SK-N-SH (cell line): ENCODE measurements at regions not wholly inside any gene's neighbourhood (a gene's known extent, or its start where the extent isn't known, plus 50 kb on each side); places are given as distances from the start of the nearest gene placed in this dataset.

Experiments used
- CTCF ChIA-PET: fragments of 300-600, 350-600 bp; formaldehyde crosslinking; extraction: SDS; loops from one replicate; lab custom pipeline; 2021; lab: Yijun Ruan, JAX
- POLR2A ChIA-PET: fragments of 350-600 bp; sonication (Branson Sonifier 250); formaldehyde crosslinking; extraction: SDS; loops from one replicate; lab custom pipeline; 2020; ENCODE audit warnings: antibody characterized with exemption, inconsistent platforms; lab: Yijun Ruan, JAX
- DNase-seq: peaks from one replicate; pipeline ENCODE4 v3.0.0; 2012
- H2AFZ ChIP-seq: fragments of 200-600 bp; sonication (generic); 2 replicates; pipeline ENCODE4 v1.8.1; 2016; ENCODE audit warnings: antibody characterized with exemption, mild to moderate bottlenecking, low read depth
- H3F3A ChIP-seq: fragments of 200-600 bp; sonication (generic); replicated peaks from 2 replicates; pipeline ENCODE3; 2016; ENCODE audit warnings: antibody characterized with exemption, mild to moderate bottlenecking; ENCODE audit not compliant: insufficient read depth
- H3K27ac ChIP-seq, 2 experiments: fragments of 200-500 bp in 1 of 2; fragments of 200-600 bp in 1 of 2; sonication (Bioruptor generic) in 1 of 2; sonication (generic), shearing (Covaris generic) in 1 of 2; 2 replicates each; pipeline versions ENCODE4 v1.5.1 to v1.6.1; 2014 to 2016; ENCODE audit warnings: low read depth in 2 of 2, inconsistent platforms in 1 of 2, low read length in 1 of 2, mild to moderate bottlenecking in 1 of 2, mixed read lengths in 1 of 2
- H3K27me3 ChIP-seq: fragments of 200-600 bp; sonication (generic), shearing (Covaris generic); 2 replicates; pipeline ENCODE4 v1.6.1; 2016; ENCODE audit warnings: mixed run types; ENCODE audit not compliant: insufficient read depth
- H3K36me3 ChIP-seq, 2 experiments: fragments of 200-500 bp in 1 of 2; fragments of 200-600 bp in 1 of 2; sonication (Bioruptor generic) in 1 of 2; sonication (generic) in 1 of 2; replicated peaks in 1 of 2; 2 replicates each; pipeline versions ENCODE3 to v1.5.1; 2014 to 2016; ENCODE audit warnings: low read length in 1 of 2, mild to moderate bottlenecking in 1 of 2; ENCODE audit not compliant: insufficient read depth in 2 of 2, control insufficient read depth in 1 of 2
- H3K4me1 ChIP-seq, 2 experiments: fragments of 200-500 bp in 1 of 2; fragments of 200-600 bp in 1 of 2; sonication (Bioruptor generic) in 1 of 2; sonication (generic), shearing (Covaris generic) in 1 of 2; 2 replicates each; pipeline versions ENCODE4 v1.5.1 to v1.6.1; 2014 to 2016; ENCODE audit warnings: low read depth in 1 of 2, low read length in 1 of 2, mixed run types in 1 of 2; ENCODE audit not compliant: insufficient read depth in 2 of 2, control insufficient read depth in 1 of 2
- H3K4me2 ChIP-seq: fragments of 200-600 bp; sonication (generic), shearing (Covaris generic); 2 replicates; pipeline ENCODE4 v1.6.1; 2017; ENCODE audit warnings: mixed run types
- H3K4me3 ChIP-seq, 2 experiments: fragments of 200-500 bp in 1 of 2; fragments of 200-600 bp in 1 of 2; sonication (Bioruptor generic) in 1 of 2; sonication (generic), shearing (Covaris generic) in 1 of 2; 2 replicates each; pipeline versions ENCODE4 v1.5.1 to v1.8.1; 2014 to 2016; ENCODE audit warnings: low read depth in 2 of 2, inconsistent platforms in 1 of 2, low read length in 1 of 2, mild to moderate bottlenecking in 1 of 2, mixed read lengths in 1 of 2, moderate library complexity in 1 of 2
- H3K79me2 ChIP-seq: fragments of 200-600 bp; sonication (generic); 2 replicates; pipeline ENCODE4 v1.8.1; 2017; ENCODE audit warnings: mild to moderate bottlenecking; ENCODE audit not compliant: insufficient read depth
- H3K9ac ChIP-seq: fragments of 200-600 bp; sonication (generic); 2 replicates; pipeline ENCODE4 v1.6.1; 2017; ENCODE audit warnings: mixed run types
- H3K9me2 ChIP-seq: fragments of 200-600 bp; sonication (generic); 2 replicates; pipeline ENCODE4 v1.6.1; 2017; ENCODE audit warnings: mixed run types
- H3K9me3 ChIP-seq: fragments of 200-600 bp; sonication (generic); 2 replicates; pipeline ENCODE4 v1.6.1; 2017; ENCODE audit warnings: mixed run types, mild to moderate bottlenecking, moderate library complexity
- H4K20me1 ChIP-seq: fragments of 200-600 bp; sonication (generic); 2 replicates; pipeline ENCODE4 v1.6.1; 2017; ENCODE audit warnings: mild to moderate bottlenecking, mixed run types; ENCODE audit not compliant: insufficient read depth
- CHD2 ChIP-seq: fragments of 150-350 bp; IDR thresholded peaks from 2 replicates; pipeline ENCODE4 v1.6.1; 2018; ENCODE audit warnings: low read length; ENCODE audit not compliant: partially characterized antibody
- ELF1 ChIP-seq: IDR thresholded peaks from 2 replicates; pipeline ENCODE4 v1.4.0; 2012
- EP300 ChIP-seq, 2 experiments: IDR thresholded peaks; 2 replicates each; pipeline versions ENCODE4 v1.4.0 to v1.6.1; 2012; ENCODE audit warnings: borderline replicate concordance in 1 of 2, low read depth in 1 of 2, low read length in 1 of 2
- FOSL2 ChIP-seq: IDR thresholded peaks from 2 replicates; pipeline ENCODE4 v1.4.0; 2012; ENCODE audit warnings: low read depth, mild to moderate bottlenecking, moderate library complexity, borderline replicate concordance
- FOXM1 ChIP-seq: IDR thresholded peaks from 2 replicates; pipeline ENCODE4 v1.4.0; 2012; ENCODE audit warnings: low read depth, mild to moderate bottlenecking
- GATA2 ChIP-seq: sonication (generic); formaldehyde crosslinking; IDR thresholded peaks from 2 replicates; pipeline ENCODE4 v1.5.0; 2020; ENCODE audit warnings: mild to moderate bottlenecking, missing genetic modification reagents
- NRF1 ChIP-seq: IDR thresholded peaks from 2 replicates; pipeline ENCODE4 v1.6.1; 2012; ENCODE audit warnings: low read depth, mild to moderate bottlenecking, low read length
- POLR2AphosphoS5 ChIP-seq: IDR thresholded peaks from 2 replicates; pipeline ENCODE4 v1.6.1; 2012; ENCODE audit warnings: low read depth, low read length
- RAD21 ChIP-seq: IDR thresholded peaks from 2 replicates; pipeline ENCODE4 v1.6.1; 2012; ENCODE audit warnings: mild to moderate bottlenecking, low read length
- RCOR1 ChIP-seq: fragments of 150-350 bp; IDR thresholded peaks from 2 replicates; pipeline ENCODE4 v1.6.1; 2017; ENCODE audit warnings: antibody characterized with exemption, low read length
- SMC3 ChIP-seq: IDR thresholded peaks from 2 replicates; pipeline ENCODE4 v1.6.1; 2012; ENCODE audit warnings: low read depth, low read length, improper control_type of control experiment
- TAF1 ChIP-seq: IDR thresholded peaks from 2 replicates; pipeline ENCODE4 v1.6.1; 2012; ENCODE audit warnings: low read depth, mild to moderate bottlenecking, low read length, moderate library complexity, borderline replicate concordance
- WGBS: methylation state at CpG from one replicate; pipeline ENCODE4 v1.1.6; 2017; ENCODE audit warnings: low lambda C conversion rate; 5-methylcytosine and 5-hydroxymethylcytosine counted together
- TF ChIP-seq, protein P1 (sequence below): IDR thresholded peaks from 2 replicates; pipeline ENCODE4 v1.4.0; 2012; ENCODE audit warnings: low read depth, borderline replicate concordance
- TF ChIP-seq, protein P2 (sequence below): IDR thresholded peaks from 2 replicates; pipeline ENCODE4 v1.4.0; 2012; ENCODE audit warnings: low read depth, borderline replicate concordance
- TF ChIP-seq, protein P3 (sequence below): IDR thresholded peaks from 2 replicates; pipeline ENCODE4; 2012
- TF ChIP-seq, protein P4 (sequence below): fragments of 150-350 bp; IDR thresholded peaks from 2 replicates; pipeline ENCODE4 v1.6.1; 2017; ENCODE audit warnings: antibody characterized with exemption, low read length, low read depth, borderline replicate concordance
- TF ChIP-seq, protein P5 (sequence below): fragments of 200-600 bp; sonication (generic); IDR thresholded peaks from 2 replicates; pipeline ENCODE4 v1.6.1; 2017; ENCODE audit warnings: antibody characterized with exemption, mild to moderate bottlenecking, moderate library complexity

DNA sequence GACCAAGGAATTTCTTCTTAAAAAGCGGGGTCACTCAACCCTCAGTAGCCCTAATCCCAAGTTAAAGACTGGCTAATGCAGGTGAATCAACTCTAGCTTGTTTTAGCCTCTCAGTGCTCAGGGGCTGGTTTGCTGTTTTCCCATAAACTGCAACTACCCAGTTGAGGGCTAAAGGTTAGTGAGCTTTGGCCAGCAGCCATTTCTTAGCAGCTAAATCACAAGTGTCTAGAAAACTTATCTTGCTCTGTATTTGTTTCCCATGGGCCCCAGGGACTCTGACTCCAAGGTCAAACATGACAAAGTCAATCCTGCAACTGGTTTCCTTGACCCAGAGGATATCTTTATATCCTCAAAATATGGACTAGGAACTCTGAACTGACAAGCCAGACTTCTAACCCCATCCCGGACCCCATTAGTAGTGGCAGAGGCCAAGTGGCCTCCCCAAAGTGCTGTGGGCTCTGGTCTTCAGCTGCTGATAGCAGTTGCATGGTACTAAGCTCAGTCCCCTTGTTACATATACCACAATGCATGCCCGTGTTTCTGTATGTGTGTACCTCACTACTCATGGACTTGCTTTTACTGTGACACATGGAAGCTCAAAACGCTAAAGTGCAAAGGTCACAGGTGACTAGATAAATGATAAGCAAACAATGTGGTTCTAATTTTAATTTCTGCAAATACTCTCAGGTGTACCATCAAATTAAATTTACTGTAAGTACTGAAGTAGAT lies 793.0 kb upstream of the IGFBP3 start (continued):
- TF ChIP-seq, protein P1, sequence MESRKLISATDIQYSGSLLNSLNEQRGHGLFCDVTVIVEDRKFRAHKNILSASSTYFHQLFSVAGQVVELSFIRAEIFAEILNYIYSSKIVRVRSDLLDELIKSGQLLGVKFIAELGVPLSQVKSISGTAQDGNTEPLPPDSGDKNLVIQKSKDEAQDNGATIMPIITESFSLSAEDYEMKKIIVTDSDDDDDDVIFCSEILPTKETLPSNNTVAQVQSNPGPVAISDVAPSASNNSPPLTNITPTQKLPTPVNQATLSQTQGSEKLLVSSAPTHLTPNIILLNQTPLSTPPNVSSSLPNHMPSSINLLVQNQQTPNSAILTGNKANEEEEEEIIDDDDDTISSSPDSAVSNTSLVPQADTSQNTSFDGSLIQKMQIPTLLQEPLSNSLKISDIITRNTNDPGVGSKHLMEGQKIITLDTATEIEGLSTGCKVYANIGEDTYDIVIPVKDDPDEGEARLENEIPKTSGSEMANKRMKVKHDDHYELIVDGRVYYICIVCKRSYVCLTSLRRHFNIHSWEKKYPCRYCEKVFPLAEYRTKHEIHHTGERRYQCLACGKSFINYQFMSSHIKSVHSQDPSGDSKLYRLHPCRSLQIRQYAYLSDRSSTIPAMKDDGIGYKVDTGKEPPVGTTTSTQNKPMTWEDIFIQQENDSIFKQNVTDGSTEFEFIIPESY: no peak
- TF ChIP-seq ELF1: no peak
- no peak for TF ChIP-seq POLR2AphosphoS5
- TF ChIP-seq TAF1: no peak

DNA sequence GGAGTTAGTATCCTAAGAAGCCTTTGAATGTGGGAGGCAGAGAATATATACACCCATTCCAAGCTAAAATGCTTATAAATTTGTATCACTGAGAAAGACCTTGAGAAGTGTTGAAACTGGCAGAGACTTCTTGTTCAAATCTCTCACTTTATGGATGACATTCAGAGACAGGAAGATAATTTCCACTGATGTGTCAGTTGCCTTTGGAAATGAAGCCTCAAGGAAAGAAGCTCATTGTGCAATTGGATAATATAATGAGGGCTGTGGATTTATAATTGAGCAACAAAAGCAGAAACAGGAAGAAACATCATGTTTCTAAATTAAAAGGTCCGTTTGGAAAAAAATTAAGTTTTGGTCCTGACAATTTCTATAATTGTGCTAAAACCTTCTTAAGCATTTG lies 789.9 kb upstream of the IGFBP3 start:
- no peak overlapping the region for H2AFZ ChIP-seq
- WGBS: 56% methylated on average over 1 of the region's 1 CpG
- H3K27me3 ChIP-seq: no peaks in the 10 kb centered on the region
- no peak overlapping the region for H3K4me2 ChIP-seq
- H3K27ac ChIP-seq: no peak overlapping the region
- H3K9ac ChIP-seq: no peak overlapping the region
- ChIA-PET POLR2A (no interaction called here), CTCF (interaction anchor here (1.6 kb wide), 1 partner anchor 789 kb away, joined by 4 read pairs; no protein-coding TSS in a partner anchor)
- no peaks in the 10 kb centered on the region for H3F3A ChIP-seq
- H3K4me3 ChIP-seq: no peak overlapping the region
- H3K9me2 ChIP-seq: no peaks in the 10 kb centered on the region
- no peaks in the 10 kb centered on the region; a peak in 1 of 4 replicates for H3K4me1 ChIP-seq
- no peak for DNase-seq
- TF ChIP-seq POLR2AphosphoS5 (no peak), GATA2 (CRISPR knock-in tag) (no peak), FOSL2 (no peak), ELF1 (no peak), CHD2 (no peak), NRF1 (no peak), RAD21 (no peak), RCOR1 (no peak), EP300 (IDR thresholded peaks at IDR 0.05; ENCODE audit: borderline replicate concordance in 1 of 2, low read depth in 1 of 2, low read length in 1 of 2) (no peak), FOXM1 (no peak), SMC3 (no peak)
- TF ChIP-seq, protein P2, sequence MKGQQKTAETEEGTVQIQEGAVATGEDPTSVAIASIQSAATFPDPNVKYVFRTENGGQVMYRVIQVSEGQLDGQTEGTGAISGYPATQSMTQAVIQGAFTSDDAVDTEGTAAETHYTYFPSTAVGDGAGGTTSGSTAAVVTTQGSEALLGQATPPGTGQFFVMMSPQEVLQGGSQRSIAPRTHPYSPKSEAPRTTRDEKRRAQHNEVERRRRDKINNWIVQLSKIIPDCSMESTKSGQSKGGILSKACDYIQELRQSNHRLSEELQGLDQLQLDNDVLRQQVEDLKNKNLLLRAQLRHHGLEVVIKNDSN: no peak
- TF ChIP-seq, protein P3, sequence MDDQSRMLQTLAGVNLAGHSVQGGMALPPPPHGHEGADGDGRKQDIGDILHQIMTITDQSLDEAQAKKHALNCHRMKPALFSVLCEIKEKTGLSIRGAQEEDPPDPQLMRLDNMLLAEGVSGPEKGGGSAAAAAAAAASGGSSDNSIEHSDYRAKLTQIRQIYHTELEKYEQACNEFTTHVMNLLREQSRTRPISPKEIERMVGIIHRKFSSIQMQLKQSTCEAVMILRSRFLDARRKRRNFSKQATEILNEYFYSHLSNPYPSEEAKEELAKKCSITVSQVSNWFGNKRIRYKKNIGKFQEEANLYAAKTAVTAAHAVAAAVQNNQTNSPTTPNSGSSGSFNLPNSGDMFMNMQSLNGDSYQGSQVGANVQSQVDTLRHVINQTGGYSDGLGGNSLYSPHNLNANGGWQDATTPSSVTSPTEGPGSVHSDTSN: no peak
- TF ChIP-seq, protein P4, sequence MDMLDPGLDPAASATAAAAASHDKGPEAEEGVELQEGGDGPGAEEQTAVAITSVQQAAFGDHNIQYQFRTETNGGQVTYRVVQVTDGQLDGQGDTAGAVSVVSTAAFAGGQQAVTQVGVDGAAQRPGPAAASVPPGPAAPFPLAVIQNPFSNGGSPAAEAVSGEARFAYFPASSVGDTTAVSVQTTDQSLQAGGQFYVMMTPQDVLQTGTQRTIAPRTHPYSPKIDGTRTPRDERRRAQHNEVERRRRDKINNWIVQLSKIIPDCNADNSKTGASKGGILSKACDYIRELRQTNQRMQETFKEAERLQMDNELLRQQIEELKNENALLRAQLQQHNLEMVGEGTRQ: no peak
- TF ChIP-seq, protein P5, sequence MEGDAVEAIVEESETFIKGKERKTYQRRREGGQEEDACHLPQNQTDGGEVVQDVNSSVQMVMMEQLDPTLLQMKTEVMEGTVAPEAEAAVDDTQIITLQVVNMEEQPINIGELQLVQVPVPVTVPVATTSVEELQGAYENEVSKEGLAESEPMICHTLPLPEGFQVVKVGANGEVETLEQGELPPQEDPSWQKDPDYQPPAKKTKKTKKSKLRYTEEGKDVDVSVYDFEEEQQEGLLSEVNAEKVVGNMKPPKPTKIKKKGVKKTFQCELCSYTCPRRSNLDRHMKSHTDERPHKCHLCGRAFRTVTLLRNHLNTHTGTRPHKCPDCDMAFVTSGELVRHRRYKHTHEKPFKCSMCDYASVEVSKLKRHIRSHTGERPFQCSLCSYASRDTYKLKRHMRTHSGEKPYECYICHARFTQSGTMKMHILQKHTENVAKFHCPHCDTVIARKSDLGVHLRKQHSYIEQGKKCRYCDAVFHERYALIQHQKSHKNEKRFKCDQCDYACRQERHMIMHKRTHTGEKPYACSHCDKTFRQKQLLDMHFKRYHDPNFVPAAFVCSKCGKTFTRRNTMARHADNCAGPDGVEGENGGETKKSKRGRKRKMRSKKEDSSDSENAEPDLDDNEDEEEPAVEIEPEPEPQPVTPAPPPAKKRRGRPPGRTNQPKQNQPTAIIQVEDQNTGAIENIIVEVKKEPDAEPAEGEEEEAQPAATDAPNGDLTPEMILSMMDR: no peak
- no peaks in the 10 kb centered on the region for H3K79me2 ChIP-seq
- no peaks in the 10 kb centered on the region for H3K36me3 ChIP-seq
- H3K9me3 ChIP-seq: no peaks in the 10 kb centered on the region
- H4K20me1 ChIP-seq: no peaks in the 10 kb centered on the region
